H54 (cell line): ENCODE measurements at regions not wholly inside any gene's neighbourhood (a gene's known extent, or its start where the extent isn't known, plus 50 kb on each side); places are given as distances from the start of the nearest gene placed in this dataset.
"Not testable (repeated sequence)": the region's sequence is repeated elsewhere in the genome, so short reads cannot be mapped to it uniquely, and the experiment has no call there.

Experiments
- DNase-seq: peaks from one replicate; pipeline ENCODE4 v3.0.0; 2011; ENCODE audit warnings: low spot score, mixed read lengths; ENCODE audit not compliant: insufficient read length
- FAIRE-seq: peaks from 3 replicates; lab custom pipeline; 2011; peaks lifted over from hg19 to GRCh38; lab: Jason Lieb, UNC
- POLR2A ChIP-seq: IDR thresholded peaks from 2 replicates; pipeline ENCODE4 v1.6.1; 2011; ENCODE audit warnings: low read depth, mild to moderate bottlenecking, low read length

DNA sequence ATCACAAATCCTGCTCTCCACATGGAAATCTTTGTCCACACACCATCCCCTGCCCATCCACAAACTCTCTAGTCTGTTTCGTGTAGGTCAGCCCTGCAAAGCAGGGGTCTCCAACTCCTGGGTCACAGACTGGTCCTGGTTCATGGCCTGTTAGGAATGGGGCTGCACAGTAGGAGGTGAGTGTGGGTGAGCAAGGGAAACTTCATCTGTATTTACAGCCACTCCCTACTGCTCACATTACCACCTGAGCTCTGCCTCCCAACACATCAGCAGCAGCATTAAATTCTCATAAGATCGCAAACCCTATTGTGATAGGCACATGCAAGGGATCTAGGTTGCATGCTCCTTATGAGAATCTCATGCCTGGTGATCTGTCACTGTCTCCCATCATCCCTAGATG lies 242.1 kb downstream of the FGFR2 start:
- no peak for FAIRE-seq
- DNase-seq: no peak
- no peak for TF ChIP-seq POLR2A

- DNase-seq: no peak
- no peak for FAIRE-seq
- TF ChIP-seq POLR2A: no peak
These were observed 240.8 kb downstream of the FGFR2 start for GRCh38 chr10:121357401-121357800.

DNA sequence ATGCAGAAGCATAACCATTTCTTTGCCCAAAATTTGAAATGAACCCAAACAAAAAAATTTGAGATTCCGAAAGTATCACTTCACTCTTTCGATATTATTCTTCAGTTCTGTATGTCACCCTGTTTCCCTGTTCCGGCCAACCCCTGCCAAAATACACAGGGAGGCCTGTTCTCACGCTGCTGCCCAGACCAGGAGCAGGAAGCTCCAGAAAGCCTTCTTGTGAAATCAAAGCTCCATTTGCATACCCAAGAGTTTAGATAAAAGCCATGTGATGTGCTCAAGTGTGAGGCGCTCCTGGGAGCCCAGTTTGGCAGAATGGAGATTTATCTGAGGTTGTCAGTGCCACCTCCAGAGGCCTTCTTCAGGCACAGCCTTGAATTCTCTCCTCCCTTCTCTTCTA lies 236.2 kb downstream of the FGFR2 start:
- no peak for DNase-seq
- no peak for FAIRE-seq
- TF ChIP-seq POLR2A: no peak

GRCh38 chr10:121365566-121365965 lies 232.7 kb downstream of the FGFR2 start:
- no peak for TF ChIP-seq POLR2A
- FAIRE-seq (no peak), DNase-seq (no peak)

- FAIRE-seq (no peak), DNase-seq (no peak)
- TF ChIP-seq POLR2A: no peak
These were observed 229.8 kb downstream of the FGFR2 start for GRCh38 chr10:121368347-121369025.

GRCh38 chr10:121369616-121370015 lies 228.6 kb downstream of the FGFR2 start:
- no peak for FAIRE-seq
- DNase-seq: no peak
- no peak for TF ChIP-seq POLR2A

DNA sequence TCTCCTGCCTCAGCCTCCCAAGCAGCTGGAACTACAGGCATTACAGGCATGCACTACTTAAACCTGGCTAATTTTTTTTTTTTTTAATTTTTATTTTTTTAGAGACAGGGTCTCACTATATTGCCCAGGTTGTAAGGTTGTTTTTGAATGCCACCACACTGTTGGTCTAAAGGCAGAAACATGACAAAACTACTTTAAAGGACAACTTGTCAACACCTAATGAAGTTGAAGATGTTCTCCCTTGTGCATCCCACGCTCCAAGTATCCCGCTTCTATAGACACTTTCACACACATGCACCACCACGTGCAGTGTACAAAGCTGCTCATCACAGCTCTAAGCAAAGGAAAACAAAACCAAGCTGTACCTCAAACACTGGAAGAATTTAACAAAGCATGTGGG lies 226.4 kb downstream of the FGFR2 start:
- DNase-seq (no peak), FAIRE-seq (no peak)
- no peak for TF ChIP-seq POLR2A

DNA sequence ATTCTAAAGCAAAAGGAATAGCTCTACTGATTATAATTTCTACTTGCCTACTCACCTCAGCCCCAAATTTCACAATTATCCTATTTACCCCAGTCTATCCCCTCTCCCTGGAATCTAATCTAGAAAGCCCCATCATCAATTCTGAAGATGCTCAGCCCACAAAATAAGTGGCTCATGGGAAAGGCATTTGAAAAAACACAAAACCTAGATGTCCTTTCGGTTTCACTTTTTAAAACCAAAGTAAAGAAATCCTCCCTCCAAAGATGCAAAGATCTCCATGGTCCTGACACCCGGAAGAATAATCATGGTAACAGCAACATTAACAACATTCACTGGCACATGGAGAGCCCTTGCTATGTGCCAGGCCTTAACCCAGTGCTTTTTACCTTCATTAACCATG lies 224.8 kb downstream of the FGFR2 start:
- FAIRE-seq (no peak), DNase-seq (no peak)
- no peak for TF ChIP-seq POLR2A

DNA sequence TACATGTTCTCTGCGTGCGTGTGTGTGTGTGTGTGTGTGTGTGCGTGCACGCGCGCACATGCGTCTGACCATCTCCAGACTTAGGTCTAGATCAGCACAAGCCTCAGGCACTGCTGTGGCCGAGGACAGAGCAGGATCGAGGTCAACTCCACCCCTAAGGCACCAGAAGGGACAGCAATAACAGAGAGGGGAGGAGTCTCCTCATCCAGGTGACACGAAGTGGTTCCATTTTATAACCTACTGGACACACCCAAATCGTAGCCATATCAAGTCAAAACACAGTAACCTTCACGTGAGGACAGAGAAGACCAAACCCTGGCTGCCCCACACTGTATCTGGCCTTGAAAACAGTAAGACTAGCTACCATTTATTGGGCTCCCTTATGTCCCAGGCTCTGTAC lies 224.1 kb downstream of the FGFR2 start:
- DNase-seq: no peak
- no peak for FAIRE-seq
- no peak for TF ChIP-seq POLR2A

DNA sequence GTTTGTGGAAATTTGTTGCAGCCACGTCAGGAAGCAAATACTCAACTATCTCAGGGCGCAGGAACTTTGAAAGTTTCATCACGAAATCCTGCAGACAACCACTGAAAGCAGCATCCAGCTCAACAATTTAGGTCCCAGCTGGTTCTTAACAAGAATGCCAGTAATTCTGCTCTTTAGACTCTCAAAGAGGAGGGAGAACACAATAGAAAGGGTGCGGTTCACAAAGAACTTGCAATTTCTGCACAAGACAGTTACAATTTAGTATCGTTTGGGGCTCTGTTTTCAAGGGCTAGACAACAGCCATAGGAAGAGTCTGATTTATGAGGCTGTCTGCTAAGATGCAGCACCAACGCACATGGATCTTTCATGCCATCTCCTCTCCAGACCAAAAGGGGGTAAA lies 223.1 kb downstream of the FGFR2 start:
- no peak for DNase-seq
- TF ChIP-seq POLR2A: no peak
- no peak for FAIRE-seq

DNA sequence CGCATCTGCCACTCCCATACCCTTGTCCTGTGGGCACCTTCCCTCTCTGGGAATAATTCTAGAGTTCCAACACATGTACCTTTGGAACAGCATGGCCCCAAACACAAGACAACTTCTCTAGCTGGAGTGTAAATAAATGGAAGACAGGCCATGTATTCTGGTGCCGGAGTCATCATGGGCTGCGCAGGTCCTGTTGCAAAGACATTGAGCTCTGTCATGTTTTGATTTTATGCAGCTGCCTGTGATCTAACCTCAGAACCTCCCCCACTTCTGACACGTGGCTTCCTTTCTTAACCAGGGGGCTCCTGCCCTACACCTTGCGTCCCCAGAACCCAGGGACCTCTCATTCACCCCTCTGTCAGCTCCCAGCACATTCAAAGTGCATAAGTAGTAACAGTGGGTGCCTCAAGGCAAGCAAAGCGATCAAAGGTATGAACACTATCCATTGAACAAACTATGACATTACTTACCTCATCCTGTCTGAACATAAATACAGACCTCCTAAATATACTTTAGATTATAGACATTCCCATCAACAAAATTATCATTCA lies 219.9 kb downstream of the FGFR2 start:
- FAIRE-seq (no peak), DNase-seq (no peak)
- TF ChIP-seq POLR2A: no peak

DNA sequence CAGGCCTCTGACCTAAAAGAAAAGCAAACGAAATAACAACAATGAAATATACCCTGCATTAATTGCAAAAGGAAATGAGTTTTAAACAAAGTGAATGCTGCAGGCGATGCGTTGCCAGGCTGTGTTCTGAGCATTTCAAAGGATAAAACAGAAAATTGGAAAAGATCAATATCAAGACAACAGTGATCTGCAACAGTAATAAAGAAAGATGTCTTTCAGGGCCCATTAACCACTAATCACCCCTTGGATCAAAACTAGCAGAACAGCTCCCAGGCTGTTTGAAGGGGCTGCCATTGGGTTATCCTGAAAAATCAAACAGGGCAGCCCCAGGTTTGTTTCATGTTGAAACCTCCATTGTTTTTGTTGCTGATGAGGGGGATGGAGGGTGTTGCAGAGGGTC lies 219.2 kb downstream of the FGFR2 start:
- no peak for DNase-seq
- FAIRE-seq: no peak
- no peak for TF ChIP-seq POLR2A

DNA sequence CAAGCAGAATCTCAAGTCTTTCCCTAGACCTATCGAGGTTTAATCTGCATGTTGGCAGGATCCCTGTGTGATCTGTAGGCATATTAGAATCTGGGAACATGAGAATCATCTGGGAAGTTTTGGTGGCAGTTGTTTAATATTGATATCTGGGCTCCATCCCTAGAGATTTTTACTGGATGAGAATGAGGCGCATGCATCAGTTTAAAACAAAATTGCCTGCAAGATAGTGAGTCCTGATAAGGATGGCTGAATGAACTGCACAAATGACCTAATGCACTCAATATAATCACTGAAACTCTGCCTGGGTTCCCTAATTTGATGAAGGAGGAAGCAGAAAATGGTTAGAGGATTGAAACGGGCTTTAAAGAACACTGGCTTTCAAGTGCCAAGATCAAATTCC lies 218.0 kb downstream of the FGFR2 start:
- TF ChIP-seq POLR2A: no peak
- no peak for FAIRE-seq
- no peak for DNase-seq

GRCh38 chr10:121382029-121382520 lies 216.2 kb downstream of the FGFR2 start:
- not testable (repeated sequence) for FAIRE-seq, DNase-seq

- FAIRE-seq: no peak
- no peak for DNase-seq
- no peak for TF ChIP-seq POLR2A
These were observed 213.1 kb downstream of the FGFR2 start for GRCh38 chr10:121385136-121385535.
